Right lobe of liver (tissue), 6 donors: ENCODE measurements at regions not wholly inside any gene's neighbourhood (a gene's known extent, or its start where the extent isn't known, plus 50 kb on each side); places are given as distances from the start of the nearest gene placed in this dataset.

ENCODE experiments used
- ATAC-seq, 4 donors: fragments of 200-7000 bp; cut with Tn5 transposase; one replicate each; pipeline ENCODE4 v1.9.1; 2020; ENCODE audit warnings: mild to moderate bottlenecking in 4 of 4, moderate library complexity in 4 of 4
- DNase-seq, 3 donors: peaks; one replicate each; pipeline ENCODE4 v3.0.0-alpha.2; 2020
- H3K27ac ChIP-seq, 3 donors: fragments of 200-600 bp; one replicate each; pipeline ENCODE4 v1.8.0; 2022
- H3K27me3 ChIP-seq, 2 donors: fragments of 200-600 bp; one replicate each; pipeline ENCODE4 v1.8.0; 2022
- H3K36me3 ChIP-seq, 4 donors: fragments of 200-600 bp; sonication (generic) in 1 of 4; one replicate each; pipeline versions ENCODE4 v1.5.1 to v1.8.0; 2017 to 2022; ENCODE audit warnings: control low read depth in 1 of 4
- H3K4me1 ChIP-seq, 4 donors: fragments of 200-600 bp; sonication (generic) in 1 of 4; one replicate each; pipeline versions ENCODE4 v1.5.1 to v1.8.0; 2017 to 2022; ENCODE audit warnings: control low read depth in 1 of 4
- H3K4me3 ChIP-seq, 3 donors: fragments of 200-600 bp; one replicate each; pipeline ENCODE4 v1.8.0; 2022
- H3K9me3 ChIP-seq, 4 donors: fragments of 200-600 bp; sonication (generic) in 1 of 4; one replicate each; pipeline versions ENCODE4 v1.5.1 to v1.8.0; 2017 to 2022; ENCODE audit warnings: control low read depth in 1 of 4
- POLR2A ChIP-seq: fragments of 450-650 bp; IDR thresholded peaks from one replicate; pipeline ENCODE4 v1.6.1; 2017; ENCODE audit warnings: antibody characterized with exemption, mild to moderate bottlenecking
- WGBS: methylation state at CpG from one replicate; pipeline ENCODE4 v1.1.6; 2018; ENCODE audit warnings: low coverage, low lambda C conversion rate; ENCODE audit not compliant: insufficient coverage; ENCODE audit errors: missing lambda C conversion rate; 5-methylcytosine and 5-hydroxymethylcytosine counted together
- intact Hi-C, 2 donors: fragments of 100-400 bp; cut with DNase I; formaldehyde crosslinking; loops; one replicate each; pipeline versions ENCODE4 v1.11.2 to v1.14.1; 2022
- TF ChIP-seq, protein P1 (sequence below), 4 donors: fragments of 200-600 bp in 3 of 4; fragments of 450-650 bp in 1 of 4; IDR thresholded peaks; one replicate each; pipeline versions ENCODE4 v1.5.1 to v1.8.0; 2016 to 2022; ENCODE audit warnings: antibody characterized with exemption in 4 of 4, mild to moderate bottlenecking in 2 of 4
- donor health status: DM: no; HTN: yes; CAD: no.
- donor health status: DM: no; HTN: no; CAD: no.
- donor health status: DM: no; HTN: no; CAD: no.
- donor health status: DM: no; HTN: yes; CAD: no.
- donor health status: DM: no; HTN: yes; CAD: no.

DNA sequence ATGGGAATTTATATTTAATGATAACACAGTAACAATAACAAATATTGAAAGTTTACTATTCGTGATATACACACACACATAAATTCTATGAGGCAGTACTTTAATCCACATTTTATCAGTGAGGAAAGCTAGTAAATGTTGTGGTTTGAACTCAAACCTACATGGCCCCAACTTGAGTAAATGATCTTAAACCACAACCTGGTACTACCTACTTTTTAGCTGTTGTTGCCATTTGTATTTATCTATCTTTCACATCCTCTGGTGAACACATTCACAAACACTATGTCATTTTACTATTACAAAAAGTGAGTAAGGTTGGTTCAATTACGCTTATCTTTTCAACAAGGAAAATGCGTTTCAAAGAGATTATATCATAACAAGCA lies 186.1 kb downstream of the SMC2 start:
- H3K27me3 ChIP-seq: no peaks in the 10 kb centered on the region
- no peak overlapping the region for H3K27ac ChIP-seq
- H3K9me3 ChIP-seq: no peaks in the 10 kb centered on the region
- no peak for DNase-seq
- intact Hi-C loops: no loop called here
- TF ChIP-seq, protein P1, sequence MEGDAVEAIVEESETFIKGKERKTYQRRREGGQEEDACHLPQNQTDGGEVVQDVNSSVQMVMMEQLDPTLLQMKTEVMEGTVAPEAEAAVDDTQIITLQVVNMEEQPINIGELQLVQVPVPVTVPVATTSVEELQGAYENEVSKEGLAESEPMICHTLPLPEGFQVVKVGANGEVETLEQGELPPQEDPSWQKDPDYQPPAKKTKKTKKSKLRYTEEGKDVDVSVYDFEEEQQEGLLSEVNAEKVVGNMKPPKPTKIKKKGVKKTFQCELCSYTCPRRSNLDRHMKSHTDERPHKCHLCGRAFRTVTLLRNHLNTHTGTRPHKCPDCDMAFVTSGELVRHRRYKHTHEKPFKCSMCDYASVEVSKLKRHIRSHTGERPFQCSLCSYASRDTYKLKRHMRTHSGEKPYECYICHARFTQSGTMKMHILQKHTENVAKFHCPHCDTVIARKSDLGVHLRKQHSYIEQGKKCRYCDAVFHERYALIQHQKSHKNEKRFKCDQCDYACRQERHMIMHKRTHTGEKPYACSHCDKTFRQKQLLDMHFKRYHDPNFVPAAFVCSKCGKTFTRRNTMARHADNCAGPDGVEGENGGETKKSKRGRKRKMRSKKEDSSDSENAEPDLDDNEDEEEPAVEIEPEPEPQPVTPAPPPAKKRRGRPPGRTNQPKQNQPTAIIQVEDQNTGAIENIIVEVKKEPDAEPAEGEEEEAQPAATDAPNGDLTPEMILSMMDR (IDR thresholded peaks at IDR 0.05): no peak
- no peak for TF ChIP-seq POLR2A
- no peak for ATAC-seq
- H3K4me3 ChIP-seq: no peak overlapping the region
- WGBS: 67% methylated on average over 3 of the region's 3 CpGs
- H3K36me3 ChIP-seq: no peaks in the 10 kb centered on the region
- H3K4me1 ChIP-seq: no peaks in the 10 kb centered on the region

DNA sequence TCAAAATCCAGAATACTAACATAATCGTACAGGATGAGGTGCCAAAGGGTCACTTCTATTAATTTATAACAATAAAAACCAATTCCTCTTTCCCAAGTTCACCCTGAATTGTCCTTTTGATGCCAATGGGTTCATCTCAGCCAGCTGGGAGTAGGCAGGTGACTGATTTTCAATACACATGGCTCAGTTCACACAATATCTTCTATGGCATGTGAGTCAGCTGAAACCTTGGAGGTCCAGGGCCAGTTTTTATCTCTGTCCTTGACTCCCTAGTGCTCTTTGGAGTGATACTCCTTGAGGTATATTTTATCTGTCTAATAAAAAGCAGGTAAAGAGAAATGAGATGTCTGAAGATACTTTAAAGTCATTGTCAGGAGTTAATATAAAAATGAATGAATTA lies 186.6 kb downstream of the SMC2 start:
- no peak overlapping the region for H3K27ac ChIP-seq
- TF ChIP-seq, protein P1 (IDR thresholded peaks at IDR 0.05): no peak
- no peak for TF ChIP-seq POLR2A
- ATAC-seq (no peak), DNase-seq (no peak)
- H3K36me3 ChIP-seq: no peaks in the 10 kb centered on the region
- no peaks in the 10 kb centered on the region for H3K27me3 ChIP-seq
- intact Hi-C loops: no loop called here
- whole genome bisulfite sequencing: 25% methylated on average over 1 of the region's 1 CpG
- H3K4me1 ChIP-seq: no peaks in the 10 kb centered on the region
- H3K9me3 ChIP-seq: no peaks in the 10 kb centered on the region
- H3K4me3 ChIP-seq: no peak overlapping the region

DNA sequence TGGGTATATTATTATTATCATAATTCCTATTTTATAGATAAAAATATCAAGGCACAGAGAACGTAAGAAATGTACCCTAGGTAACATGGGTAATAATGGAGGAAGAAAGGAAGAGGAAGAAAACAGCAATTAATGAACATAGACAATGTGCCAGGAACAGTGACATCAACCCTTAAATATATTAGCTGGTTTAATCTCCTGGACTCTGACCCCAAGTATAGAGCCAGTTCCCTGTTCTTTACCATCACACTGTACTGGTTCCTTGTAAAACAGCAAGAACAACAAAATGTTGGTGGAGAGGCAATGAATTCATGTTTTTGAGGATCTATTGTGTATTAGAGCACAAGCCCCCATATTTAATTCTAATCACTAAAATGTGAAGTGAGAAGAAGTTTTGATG lies 192.1 kb downstream of the SMC2 start:
- ATAC-seq (peak in 1 of 4 donors; percentile 81), DNase-seq (no peak)
- TF ChIP-seq POLR2A: no peak
- TF ChIP-seq, protein P1 (IDR thresholded peaks at IDR 0.05): no peak
- Histone ChIP-seq H3K27ac (no peak overlapping the region), H3K27me3 (no peaks in the 10 kb centered on the region), H3K36me3 (no peaks in the 10 kb centered on the region), H3K4me3 (no peak overlapping the region), H3K9me3 (no peaks in the 10 kb centered on the region), H3K4me1 (no peaks in the 10 kb centered on the region)
- intact Hi-C loops: no loop called here
- WGBS: 61% methylated on average over 1 of the region's 1 CpG

DNA sequence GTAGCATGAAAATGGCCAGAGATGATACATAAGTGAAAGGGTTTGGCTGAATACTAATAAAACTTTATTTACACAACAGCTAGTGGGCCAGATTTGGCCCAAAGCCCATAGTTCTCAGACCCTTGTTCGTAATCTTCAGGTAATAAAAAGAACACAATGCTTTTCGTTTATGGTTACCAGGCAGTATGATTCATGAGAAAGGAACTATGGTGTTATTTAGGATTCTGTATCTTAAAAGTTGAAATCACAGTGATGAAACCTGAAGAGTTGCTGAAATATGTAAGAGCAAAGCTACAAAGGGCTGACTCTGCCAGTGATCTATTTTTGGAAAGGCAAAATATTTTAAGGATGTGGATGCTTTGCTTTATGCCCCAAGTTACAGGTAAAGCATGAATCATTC lies 192.7 kb downstream of the SMC2 start:
- DNase-seq: no peak
- 66% methylated on average over 2 of the region's 2 CpGs for WGBS
- H3K27ac ChIP-seq: no peak overlapping the region
- no peaks in the 10 kb centered on the region for H3K9me3 ChIP-seq
- ATAC-seq: no peak
- no peaks in the 10 kb centered on the region for H3K36me3 ChIP-seq
- TF ChIP-seq, protein P1 (IDR thresholded peaks at IDR 0.05): no peak
- TF ChIP-seq POLR2A: no peak
- no peaks in the 10 kb centered on the region for H3K27me3 ChIP-seq
- H3K4me3 ChIP-seq: no peak overlapping the region
- H3K4me1 ChIP-seq: no peaks in the 10 kb centered on the region
- intact Hi-C loops: no loop called here

DNA sequence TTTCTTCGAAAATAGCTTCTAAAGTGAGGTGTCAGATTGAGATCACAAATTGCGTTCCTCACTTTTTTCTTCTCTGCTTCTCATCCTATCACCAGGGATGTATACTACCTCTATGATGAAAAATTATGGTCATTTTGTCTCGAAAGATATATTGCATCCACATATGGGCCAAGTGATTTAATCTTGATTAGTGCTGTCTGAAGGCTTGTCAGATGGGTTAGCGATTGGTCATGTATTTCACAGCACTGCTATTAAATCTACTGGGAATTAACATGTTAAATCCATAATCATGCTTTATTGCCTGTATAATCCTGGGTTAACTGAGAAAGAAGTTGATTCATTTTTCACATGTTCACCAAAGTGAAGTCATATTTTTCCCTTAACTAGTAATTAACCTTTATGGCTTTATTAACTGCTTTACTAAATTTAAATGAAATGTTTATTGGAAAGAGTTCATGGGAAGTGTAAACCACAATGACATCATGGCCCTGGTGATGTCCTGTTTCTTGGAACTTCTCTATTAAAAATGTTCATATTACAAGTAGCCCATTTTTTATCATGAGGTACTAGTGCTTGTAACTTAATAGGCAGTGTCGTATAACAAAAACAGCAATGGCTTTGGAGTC lies 193.3 kb downstream of the SMC2 start:
- intact Hi-C loops: no loop called here
- Histone ChIP-seq H3K36me3 (no peaks in the 10 kb centered on the region), H3K4me3 (no peak overlapping the region), H3K4me1 (no peaks in the 10 kb centered on the region), H3K27ac (no peak overlapping the region), H3K9me3 (no peaks in the 10 kb centered on the region), H3K27me3 (no peaks in the 10 kb centered on the region)
- TF ChIP-seq POLR2A: no peak
- TF ChIP-seq, protein P1 (IDR thresholded peaks at IDR 0.05): no peak
- WGBS: 80% methylated on average over 5 of the region's 5 CpGs
- ATAC-seq (no peak), DNase-seq (no peak)
